ENCODE measurements at regions not wholly inside any gene's neighbourhood (a gene's known extent, or its start where the extent isn't known, plus 50 kb on each side); places are given as distances from the start of the nearest gene placed in this dataset.
"Not testable (repeated sequence)": the region's sequence is repeated elsewhere in the genome, so short reads cannot be mapped to it uniquely, and the experiment has no call there.

GRCh38 chr12:46065412-46066166 lies 75.2 kb upstream of the SCAF11 start:
- intact Hi-C loops (cut with DNase I), result no loop called here
- WGBS, 2 donors, result 83 to 89% methylated on average over 3 of the region's 3 CpGs
- Histone ChIP-seq H3K27me3 (no peaks in the 10 kb centered on the region), H3K4me3 (no peak overlapping the region), H3K9me3 (peaks cover 0 to 10% (median 0%) of the 10 kb centered on the region in 11 donors), H3K27ac (no peak overlapping the region), H3K4me1 (no peaks in the 10 kb centered on the region), H3K36me3 (no peaks in the 10 kb centered on the region)
- DNase-seq (no peak), ATAC-seq (no peak)
- no peak for TF ChIP-seq CTCF (IDR thresholded peaks at IDR 0.05)

- Histone ChIP-seq H3K9me3 (peaks cover 0 to 16% (median 0%) of the 10 kb centered on the region in 11 donors), H3K27ac (no peak overlapping the region), H3K4me3 (no peak overlapping the region), H3K36me3 (no peaks in the 10 kb centered on the region), H3K27me3 (no peaks in the 10 kb centered on the region), H3K4me1 (no peaks in the 10 kb centered on the region)
- DNase-seq, result no peak
- no peak for TF ChIP-seq CTCF (IDR thresholded peaks at IDR 0.05)
- WGBS, 2 donors, result 87 to 94% methylated on average over 2 of the region's 2 CpGs
- intact Hi-C loops (cut with DNase I), result no loop called here
- ATAC-seq, result no peak
Measured at GRCh38 chr12:46064548-46064947, 74.2 kb upstream of the SCAF11 start.

GRCh38 chr12:46058697-46059096 lies 68.3 kb upstream of the SCAF11 start:
- H3K4me1 ChIP-seq; DNase-seq; H3K27ac ChIP-seq; H3K4me3 ChIP-seq; H3K36me3 ChIP-seq; ATAC-seq; H3K27me3 ChIP-seq; intact Hi-C loops (cut with DNase I): not testable (repeated sequence)
- WGBS, 2 donors, result 92 to 93% methylated on average over 7 of the region's 7 CpGs
- peaks cover 0 to 49% (median 0%) of the 10 kb centered on the region in 11 donors for H3K9me3 ChIP-seq

GRCh38 chr12:46050805-46051204 lies 60.4 kb upstream of the SCAF11 start:
- H3K27ac ChIP-seq, result no peak overlapping the region
- peaks cover 0 to 71% (median 20%) of the 10 kb centered on the region in 11 donors for H3K9me3 ChIP-seq
- DNase-seq (no peak), ATAC-seq (no peak)
- no peak for TF ChIP-seq CTCF (IDR thresholded peaks at IDR 0.05)
- intact Hi-C loops (cut with DNase I), result no loop called here
- H3K4me1 ChIP-seq, result no peaks in the 10 kb centered on the region
- no peaks in the 10 kb centered on the region for H3K36me3 ChIP-seq
- no peak overlapping the region for H3K4me3 ChIP-seq
- no peaks in the 10 kb centered on the region for H3K27me3 ChIP-seq

- no peak overlapping the region for H3K4me3 ChIP-seq
- H3K27ac ChIP-seq, result no peak overlapping the region
- no peak for ATAC-seq
- H3K9me3 ChIP-seq, result peaks cover 0 to 69% (median 20%) of the 10 kb centered on the region in 11 donors
- H3K27me3 ChIP-seq, result no peaks in the 10 kb centered on the region
- 29 to 58% methylated on average over 2 of the region's 2 CpGs for WGBS, 2 donors
- H3K36me3 ChIP-seq, result no peaks in the 10 kb centered on the region
- DNase-seq, result no peak
- intact Hi-C loops (cut with DNase I), result no loop called here
- H3K4me1 ChIP-seq, result no peaks in the 10 kb centered on the region
- TF ChIP-seq CTCF (IDR thresholded peaks at IDR 0.05), result no peak
Measured at GRCh38 chr12:46049665-46050064, 59.3 kb upstream of the SCAF11 start.

Data from heart right ventricle (tissue), 16 donors.